HepG2 (cell line): ENCODE measurements at regions not wholly inside any gene's neighbourhood (a gene's known extent, or its start where the extent isn't known, plus 50 kb on each side); places are given as distances from the start of the nearest gene placed in this dataset.

ENCODE experiments used
- CC2D1A ChIP-seq: sonication (generic); formaldehyde crosslinking; IDR thresholded peaks from 2 replicates; pipeline ENCODE4 v1.8.1; 2023; ENCODE audit warnings: mild to moderate bottlenecking, missing genetic modification reagents
- CHD2 ChIP-seq: IDR thresholded peaks from 2 replicates; pipeline ENCODE4 v1.6.1; 2011; ENCODE audit warnings: low read depth, low read length, improper control_type of control experiment
- JUND ChIP-seq: sonication (generic); formaldehyde crosslinking; IDR thresholded peaks from 2 replicates; pipeline ENCODE4 v1.8.0; 2022; ENCODE audit warnings: mild to moderate bottlenecking, missing genetic modification reagents
- KDM4B ChIP-seq: sonication (generic); formaldehyde crosslinking; IDR thresholded peaks from 2 replicates; pipeline ENCODE4 v1.4.0; 2020; ENCODE audit warnings: missing genetic modification reagents
- MTA3 ChIP-seq: sonication (generic); formaldehyde crosslinking; IDR thresholded peaks from 2 replicates; pipeline ENCODE4 v1.4.0; 2020; ENCODE audit warnings: missing genetic modification reagents
- SIN3B ChIP-seq: fragments of 150-350 bp; IDR thresholded peaks from 2 replicates; pipeline ENCODE4 v1.6.1; 2014; ENCODE audit warnings: low read length
- SIX1 ChIP-seq: sonication (generic); formaldehyde crosslinking; IDR thresholded peaks from 2 replicates; pipeline ENCODE4 v1.4.0; 2020; ENCODE audit warnings: missing genetic modification reagents, borderline replicate concordance
- SMAD3 ChIP-seq: sonication (generic); formaldehyde crosslinking; IDR thresholded peaks from 2 replicates; pipeline ENCODE4 v1.4.0; 2020; ENCODE audit warnings: missing genetic modification reagents
- SP140L ChIP-seq: sonication (generic); formaldehyde crosslinking; IDR thresholded peaks from 2 replicates; pipeline ENCODE4 v1.4.0; 2020; ENCODE audit warnings: missing genetic modification reagents, borderline replicate concordance
- ZFP41 ChIP-seq: sonication (generic); formaldehyde crosslinking; IDR thresholded peaks from 2 replicates; pipeline ENCODE4 v1.4.0; 2020; ENCODE audit warnings: mild to moderate bottlenecking, missing genetic modification reagents, borderline replicate concordance
- ZNF12 ChIP-seq: sonication (generic); formaldehyde crosslinking; IDR thresholded peaks from 2 replicates; pipeline ENCODE4 v1.5.0; 2020; ENCODE audit warnings: missing genetic modification reagents
- ZNF749 ChIP-seq: sonication (generic); formaldehyde crosslinking; IDR thresholded peaks from 2 replicates; pipeline ENCODE4 v1.8.0; 2022; ENCODE audit warnings: mild to moderate bottlenecking, missing genetic modification reagents, moderate library complexity, borderline replicate concordance
- ZNF75D ChIP-seq: sonication (generic); formaldehyde crosslinking; IDR thresholded peaks from 2 replicates; pipeline ENCODE4 v1.8.1; 2023; ENCODE audit warnings: missing genetic modification reagents, mild to moderate bottlenecking, borderline replicate concordance
- TF ChIP-seq, protein P1 (sequence below): sonication (generic); formaldehyde crosslinking; IDR thresholded peaks from 2 replicates; pipeline ENCODE4 v1.4.0; 2020; ENCODE audit warnings: missing genetic modification reagents, borderline replicate concordance
- TF ChIP-seq, protein P2 (sequence below): sonication (generic); formaldehyde crosslinking; IDR thresholded peaks from 2 replicates; pipeline ENCODE4 v1.5.0; 2020; ENCODE audit warnings: missing genetic modification reagents
- TF ChIP-seq, protein P3 (sequence below), 2 experiments: sonication (generic) in 1 of 2; formaldehyde crosslinking in 1 of 2; IDR thresholded peaks; 2 replicates each; pipeline versions ENCODE4 v1.5.1 to v1.6.1; 2011 to 2020; ENCODE audit warnings: borderline replicate concordance in 1 of 2, low read depth in 1 of 2, low read length in 1 of 2, mild to moderate bottlenecking in 1 of 2, missing genetic modification reagents in 1 of 2, moderate library complexity in 1 of 2
- TF ChIP-seq, protein P4 (sequence below): sonication (generic); formaldehyde crosslinking; conservative IDR thresholded peaks from 2 replicates; pipeline ENCODE4 v1.8.0; 2022; ENCODE audit warnings: mild to moderate bottlenecking, moderate library complexity, missing genetic modification reagents
- TF ChIP-seq, protein P5 (sequence below): IDR thresholded peaks from 2 replicates; pipeline ENCODE4 v1.6.1; 2016

DNA sequence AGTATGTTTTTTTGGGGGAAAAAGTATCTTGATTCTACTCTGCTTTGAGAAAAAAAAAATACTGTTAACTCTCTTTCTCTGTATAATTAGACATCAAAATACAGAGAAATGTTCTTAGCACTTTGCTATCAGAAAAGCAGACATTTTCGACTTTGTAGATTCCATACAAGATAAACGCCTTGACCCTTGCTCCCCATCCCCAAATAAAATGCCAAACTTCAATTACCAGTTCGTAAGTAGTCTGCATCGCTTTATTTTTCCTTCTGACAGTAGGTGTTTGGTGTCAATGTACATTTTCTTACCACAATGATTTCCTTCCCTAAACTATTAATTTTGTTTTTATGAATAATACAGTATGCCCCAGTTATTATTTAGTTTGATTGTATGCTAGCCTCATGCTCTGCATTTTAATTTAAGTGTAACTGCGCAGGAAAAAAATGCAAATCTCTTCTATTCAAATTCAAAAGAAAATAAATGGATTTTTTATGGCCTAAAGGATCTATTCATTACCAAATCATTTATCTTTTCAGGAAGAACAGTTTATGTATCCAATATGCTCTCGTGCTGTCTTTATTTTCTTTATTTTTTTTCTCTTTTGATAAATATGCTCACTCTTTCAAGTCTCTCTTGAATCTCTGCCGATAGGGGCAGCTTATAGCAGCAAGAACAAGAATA, 84.8 kb upstream of the ZNF217 start (continued):
- TF ChIP-seq, protein P1, sequence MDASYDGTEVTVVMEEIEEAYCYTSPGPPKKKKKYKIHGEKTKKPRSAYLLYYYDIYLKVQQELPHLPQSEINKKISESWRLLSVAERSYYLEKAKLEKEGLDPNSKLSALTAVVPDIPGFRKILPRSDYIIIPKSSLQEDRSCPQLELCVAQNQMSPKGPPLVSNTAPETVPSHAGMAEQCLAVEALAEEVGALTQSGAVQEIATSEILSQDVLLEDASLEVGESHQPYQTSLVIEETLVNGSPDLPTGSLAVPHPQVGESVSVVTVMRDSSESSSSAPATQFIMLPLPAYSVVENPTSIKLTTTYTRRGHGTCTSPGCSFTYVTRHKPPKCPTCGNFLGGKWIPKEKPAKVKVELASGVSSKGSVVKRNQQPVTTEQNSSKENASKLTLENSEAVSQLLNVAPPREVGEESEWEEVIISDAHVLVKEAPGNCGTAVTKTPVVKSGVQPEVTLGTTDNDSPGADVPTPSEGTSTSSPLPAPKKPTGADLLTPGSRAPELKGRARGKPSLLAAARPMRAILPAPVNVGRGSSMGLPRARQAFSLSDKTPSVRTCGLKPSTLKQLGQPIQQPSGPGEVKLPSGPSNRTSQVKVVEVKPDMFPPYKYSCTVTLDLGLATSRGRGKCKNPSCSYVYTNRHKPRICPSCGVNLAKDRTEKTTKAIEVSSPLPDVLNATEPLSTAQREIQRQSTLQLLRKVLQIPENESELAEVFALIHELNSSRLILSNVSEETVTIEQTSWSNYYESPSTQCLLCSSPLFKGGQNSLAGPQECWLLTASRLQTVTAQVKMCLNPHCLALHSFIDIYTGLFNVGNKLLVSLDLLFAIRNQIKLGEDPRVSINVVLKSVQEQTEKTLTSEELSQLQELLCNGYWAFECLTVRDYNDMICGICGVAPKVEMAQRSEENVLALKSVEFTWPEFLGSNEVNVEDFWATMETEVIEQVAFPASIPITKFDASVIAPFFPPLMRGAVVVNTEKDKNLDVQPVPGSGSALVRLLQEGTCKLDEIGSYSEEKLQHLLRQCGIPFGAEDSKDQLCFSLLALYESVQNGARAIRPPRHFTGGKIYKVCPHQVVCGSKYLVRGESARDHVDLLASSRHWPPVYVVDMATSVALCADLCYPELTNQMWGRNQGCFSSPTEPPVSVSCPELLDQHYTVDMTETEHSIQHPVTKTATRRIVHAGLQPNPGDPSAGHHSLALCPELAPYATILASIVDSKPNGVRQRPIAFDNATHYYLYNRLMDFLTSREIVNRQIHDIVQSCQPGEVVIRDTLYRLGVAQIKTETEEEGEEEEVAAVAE, result no peak
- TF ChIP-seq, protein P2, sequence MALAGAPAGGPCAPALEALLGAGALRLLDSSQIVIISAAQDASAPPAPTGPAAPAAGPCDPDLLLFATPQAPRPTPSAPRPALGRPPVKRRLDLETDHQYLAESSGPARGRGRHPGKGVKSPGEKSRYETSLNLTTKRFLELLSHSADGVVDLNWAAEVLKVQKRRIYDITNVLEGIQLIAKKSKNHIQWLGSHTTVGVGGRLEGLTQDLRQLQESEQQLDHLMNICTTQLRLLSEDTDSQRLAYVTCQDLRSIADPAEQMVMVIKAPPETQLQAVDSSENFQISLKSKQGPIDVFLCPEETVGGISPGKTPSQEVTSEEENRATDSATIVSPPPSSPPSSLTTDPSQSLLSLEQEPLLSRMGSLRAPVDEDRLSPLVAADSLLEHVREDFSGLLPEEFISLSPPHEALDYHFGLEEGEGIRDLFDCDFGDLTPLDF (CRISPR knock-in tag), result 0 out of 2 replicates have a peak, but pooled peaks have one; percentile 7
- TF ChIP-seq JUND (CRISPR knock-in tag), result no peak
- no peak for TF ChIP-seq MTA3 (CRISPR knock-in tag)
- TF ChIP-seq SP140L (CRISPR knock-in tag), result 0 out of 2 replicates have a peak, but pooled peaks have one; percentile 39
- peak; percentile 3; the same call in 1 of the 2 replicates for TF ChIP-seq SIX1
- no peak for TF ChIP-seq ZFP41 (CRISPR knock-in tag)
- no peak for TF ChIP-seq ZNF75D
- TF ChIP-seq, protein P3, sequence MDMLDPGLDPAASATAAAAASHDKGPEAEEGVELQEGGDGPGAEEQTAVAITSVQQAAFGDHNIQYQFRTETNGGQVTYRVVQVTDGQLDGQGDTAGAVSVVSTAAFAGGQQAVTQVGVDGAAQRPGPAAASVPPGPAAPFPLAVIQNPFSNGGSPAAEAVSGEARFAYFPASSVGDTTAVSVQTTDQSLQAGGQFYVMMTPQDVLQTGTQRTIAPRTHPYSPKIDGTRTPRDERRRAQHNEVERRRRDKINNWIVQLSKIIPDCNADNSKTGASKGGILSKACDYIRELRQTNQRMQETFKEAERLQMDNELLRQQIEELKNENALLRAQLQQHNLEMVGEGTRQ (IDR thresholded peaks at IDR 0.05; ENCODE audit: low read depth, low read length), result no peak
- TF ChIP-seq, protein P3 (CRISPR knock-in tag; IDR thresholded peaks at IDR 0.05; ENCODE audit: borderline replicate concordance), result no peak
- peak; percentile 2; the same call in 1 of the 2 replicates for TF ChIP-seq ZNF12 (CRISPR knock-in tag)
- TF ChIP-seq KDM4B (CRISPR knock-in tag), result no peak
- TF ChIP-seq CHD2, result no peak
- peak; percentile 92; the same call in 1 of the 2 replicates for TF ChIP-seq CC2D1A (CRISPR knock-in tag)
- TF ChIP-seq, protein P4, sequence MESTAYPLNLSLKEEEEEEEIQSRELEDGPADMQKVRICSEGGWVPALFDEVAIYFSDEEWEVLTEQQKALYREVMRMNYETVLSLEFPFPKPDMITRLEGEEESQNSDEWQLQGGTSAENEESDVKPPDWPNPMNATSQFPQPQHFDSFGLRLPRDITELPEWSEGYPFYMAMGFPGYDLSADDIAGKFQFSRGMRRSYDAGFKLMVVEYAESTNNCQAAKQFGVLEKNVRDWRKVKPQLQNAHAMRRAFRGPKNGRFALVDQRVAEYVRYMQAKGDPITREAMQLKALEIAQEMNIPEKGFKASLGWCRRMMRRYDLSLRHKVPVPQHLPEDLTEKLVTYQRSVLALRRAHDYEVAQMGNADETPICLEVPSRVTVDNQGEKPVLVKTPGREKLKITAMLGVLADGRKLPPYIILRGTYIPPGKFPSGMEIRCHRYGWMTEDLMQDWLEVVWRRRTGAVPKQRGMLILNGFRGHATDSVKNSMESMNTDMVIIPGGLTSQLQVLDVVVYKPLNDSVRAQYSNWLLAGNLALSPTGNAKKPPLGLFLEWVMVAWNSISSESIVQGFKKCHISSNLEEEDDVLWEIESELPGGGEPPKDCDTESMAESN (CRISPR knock-in tag), result no peak
- 0 out of 2 replicates have a peak, but pooled peaks have one; percentile 50 for TF ChIP-seq ZNF749 (CRISPR knock-in tag)
- peak; percentile 4; the same call in 1 of the 2 replicates for TF ChIP-seq SMAD3 (CRISPR knock-in tag)
- TF ChIP-seq, protein P5, sequence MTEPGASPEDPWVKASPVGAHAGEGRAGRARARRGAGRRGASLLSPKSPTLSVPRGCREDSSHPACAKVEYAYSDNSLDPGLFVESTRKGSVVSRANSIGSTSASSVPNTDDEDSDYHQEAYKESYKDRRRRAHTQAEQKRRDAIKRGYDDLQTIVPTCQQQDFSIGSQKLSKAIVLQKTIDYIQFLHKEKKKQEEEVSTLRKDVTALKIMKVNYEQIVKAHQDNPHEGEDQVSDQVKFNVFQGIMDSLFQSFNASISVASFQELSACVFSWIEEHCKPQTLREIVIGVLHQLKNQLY, result 0 out of 2 replicates have a peak, but pooled peaks have one; percentile 1
- TF ChIP-seq SIN3B, result no peak
